Karpas-422 (cell line): ENCODE measurements at regions not wholly inside any gene's neighbourhood (a gene's known extent, or its start where the extent isn't known, plus 50 kb on each side); places are given as distances from the start of the nearest gene placed in this dataset.

Source experiments
- DNase-seq: peaks from one replicate; pipeline ENCODE4 v3.0.0-alpha.2; 2015
- H2AFZ ChIP-seq: fragments of 200-600 bp; sonication (generic); 2 replicates; pipeline ENCODE4 v1.6.1; 2014; ENCODE audit warnings: antibody characterized with exemption, low read length, mixed read lengths
- H3K27ac ChIP-seq: fragments of 200-600 bp; sonication (generic); 2 replicates; pipeline ENCODE4 v1.5.1; 2014; ENCODE audit warnings: mild to moderate bottlenecking, low read length, moderate library complexity
- H3K27me3 ChIP-seq: fragments of 200-600 bp; sonication (generic); 2 replicates; pipeline ENCODE4 v1.6.1; 2014; ENCODE audit warnings: low read length, mixed read lengths
- H3K36me3 ChIP-seq: fragments of 200-600 bp; sonication (generic); 2 replicates; pipeline ENCODE4 v1.6.1; 2014; ENCODE audit warnings: low read length, mixed read lengths; ENCODE audit not compliant: insufficient read depth
- H3K4me1 ChIP-seq: fragments of 200-600 bp; sonication (generic); 2 replicates; pipeline ENCODE4 v1.6.1; 2014; ENCODE audit warnings: mild to moderate bottlenecking, low read length, mixed read lengths
- H3K4me2 ChIP-seq: fragments of 200-600 bp; sonication (generic); 2 replicates; pipeline ENCODE4 v1.6.1; 2014; ENCODE audit warnings: low read length, low read depth, mild to moderate bottlenecking; ENCODE audit not compliant: poor library complexity, severe bottlenecking
- H3K4me3 ChIP-seq: fragments of 200-600 bp; sonication (generic); 2 replicates; pipeline ENCODE4 v1.5.1; 2014; ENCODE audit warnings: mild to moderate bottlenecking, antibody characterized with exemption, low read length, mixed read lengths
- H3K79me2 ChIP-seq: fragments of 200-600 bp; sonication (generic); 2 replicates; pipeline ENCODE4 v1.6.1; 2014; ENCODE audit warnings: mild to moderate bottlenecking, low read length, mixed read lengths
- H3K9ac ChIP-seq: fragments of 200-600 bp; sonication (generic); 2 replicates; pipeline ENCODE4 v1.6.0; 2014; ENCODE audit warnings: low read length
- H3K9me2 ChIP-seq: fragments of 200-600 bp; sonication (generic), shearing (Covaris generic); replicated peaks from 2 replicates; pipeline ENCODE4 v1.6.0; 2014; ENCODE audit warnings: mild to moderate bottlenecking, low read length, moderate library complexity; ENCODE audit not compliant: insufficient read depth
- H3K9me3 ChIP-seq: fragments of 300-700, 200-600 bp; sonication (generic); 2 replicates; pipeline ENCODE4 v1.6.1; 2014; ENCODE audit warnings: low read length, mixed read lengths
- H4K20me1 ChIP-seq: fragments of 200-600 bp; sonication (generic); 2 replicates; pipeline ENCODE4 v1.6.1; 2014; ENCODE audit warnings: mild to moderate bottlenecking, antibody characterized with exemption, low read length, low read depth; ENCODE audit not compliant: insufficient read depth

GRCh38 chr5:2381861-2382260 lies 369.6 kb downstream of the IRX2 start:
- DNase-seq: no peak
- Histone ChIP-seq H3K36me3 (no peaks in the 10 kb centered on the region), H3K4me2 (no peak overlapping the region), H2AFZ (no peak overlapping the region), H4K20me1 (no peaks in the 10 kb centered on the region), H3K9me3 (no peaks in the 10 kb centered on the region), H3K4me1 (no peaks in the 10 kb centered on the region), H3K9ac (no peak overlapping the region), H3K4me3 (no peak overlapping the region), H3K27me3 (no peaks in the 10 kb centered on the region), H3K27ac (no peak overlapping the region), H3K9me2 (no peaks in the 10 kb centered on the region), H3K79me2 (no peaks in the 10 kb centered on the region)

GRCh38 chr5:2381070-2381469 lies 370.4 kb downstream of the IRX2 start:
- H3K4me1 ChIP-seq: no peaks in the 10 kb centered on the region
- no peak overlapping the region for H2AFZ ChIP-seq
- no peak overlapping the region for H3K9ac ChIP-seq
- H3K79me2 ChIP-seq: no peaks in the 10 kb centered on the region
- H3K27ac ChIP-seq: no peak overlapping the region
- no peak for DNase-seq
- no peak overlapping the region for H3K4me3 ChIP-seq
- H4K20me1 ChIP-seq: no peaks in the 10 kb centered on the region
- no peaks in the 10 kb centered on the region for H3K27me3 ChIP-seq
- no peaks in the 10 kb centered on the region for H3K9me2 ChIP-seq
- no peaks in the 10 kb centered on the region for H3K9me3 ChIP-seq
- H3K36me3 ChIP-seq: no peaks in the 10 kb centered on the region
- no peak overlapping the region for H3K4me2 ChIP-seq

GRCh38 chr5:2378976-2379375 lies 372.5 kb downstream of the IRX2 start:
- Histone ChIP-seq H4K20me1 (no peaks in the 10 kb centered on the region), H3K9me3 (no peaks in the 10 kb centered on the region), H3K79me2 (no peaks in the 10 kb centered on the region), H3K4me1 (no peaks in the 10 kb centered on the region), H3K27me3 (no peaks in the 10 kb centered on the region), H2AFZ (no peak overlapping the region), H3K4me2 (no peak overlapping the region), H3K27ac (no peak overlapping the region), H3K36me3 (no peaks in the 10 kb centered on the region), H3K9me2 (no peaks in the 10 kb centered on the region), H3K4me3 (no peak overlapping the region), H3K9ac (no peak overlapping the region)
- no peak for DNase-seq

- no peak overlapping the region for H3K9ac ChIP-seq
- H3K4me2 ChIP-seq: no peak overlapping the region
- H3K27me3 ChIP-seq: no peaks in the 10 kb centered on the region
- H2AFZ ChIP-seq: no peak overlapping the region
- no peaks in the 10 kb centered on the region for H3K36me3 ChIP-seq
- H4K20me1 ChIP-seq: no peaks in the 10 kb centered on the region
- no peaks in the 10 kb centered on the region for H3K4me1 ChIP-seq
- DNase-seq: no peak
- no peaks in the 10 kb centered on the region for H3K9me3 ChIP-seq
- no peaks in the 10 kb centered on the region for H3K9me2 ChIP-seq
- no peak overlapping the region for H3K27ac ChIP-seq
- no peak overlapping the region for H3K4me3 ChIP-seq
- H3K79me2 ChIP-seq: no peaks in the 10 kb centered on the region
Measured at GRCh38 chr5:2378108-2378507, 373.4 kb downstream of the IRX2 start.

GRCh38 chr5:2376486-2376885 lies 375.0 kb downstream of the IRX2 start:
- Histone ChIP-seq H3K9ac (no peak overlapping the region), H4K20me1 (no peaks in the 10 kb centered on the region), H3K9me2 (no peaks in the 10 kb centered on the region), H3K27ac (no peak overlapping the region), H3K4me3 (no peak overlapping the region), H2AFZ (no peak overlapping the region), H3K4me1 (no peaks in the 10 kb centered on the region), H3K27me3 (no peaks in the 10 kb centered on the region), H3K4me2 (no peak overlapping the region), H3K9me3 (peaks cover 3% of the 10 kb centered on the region; the same call in 1 of the 2 replicates), H3K79me2 (no peaks in the 10 kb centered on the region), H3K36me3 (no peaks in the 10 kb centered on the region)
- no peak for DNase-seq

GRCh38 chr5:2375757-2376250 lies 375.7 kb downstream of the IRX2 start:
- no peaks in the 10 kb centered on the region for H3K36me3 ChIP-seq
- no peak overlapping the region for H2AFZ ChIP-seq
- no peak overlapping the region for H3K4me2 ChIP-seq
- no peak overlapping the region for H3K9ac ChIP-seq
- H3K79me2 ChIP-seq: no peaks in the 10 kb centered on the region
- H3K4me3 ChIP-seq: no peak overlapping the region
- no peaks in the 10 kb centered on the region for H3K9me2 ChIP-seq
- H3K9me3 ChIP-seq: peaks cover 3% of the 10 kb centered on the region; the same call in 1 of the 2 replicates
- no peaks in the 10 kb centered on the region for H4K20me1 ChIP-seq
- H3K27me3 ChIP-seq: no peaks in the 10 kb centered on the region
- H3K27ac ChIP-seq: no peak overlapping the region
- DNase-seq: no peak
- no peaks in the 10 kb centered on the region for H3K4me1 ChIP-seq

- no peaks in the 10 kb centered on the region for H3K36me3 ChIP-seq
- no peak overlapping the region for H3K9ac ChIP-seq
- no peaks in the 10 kb centered on the region for H3K9me2 ChIP-seq
- H3K9me3 ChIP-seq: peaks cover 3% of the 10 kb centered on the region; the same call in 1 of the 2 replicates
- H4K20me1 ChIP-seq: no peaks in the 10 kb centered on the region
- DNase-seq: no peak
- H2AFZ ChIP-seq: no peak overlapping the region
- no peaks in the 10 kb centered on the region for H3K4me1 ChIP-seq
- H3K4me3 ChIP-seq: no peak overlapping the region
- H3K27me3 ChIP-seq: no peaks in the 10 kb centered on the region
- H3K79me2 ChIP-seq: no peaks in the 10 kb centered on the region
- H3K4me2 ChIP-seq: no peak overlapping the region
- no peak overlapping the region for H3K27ac ChIP-seq
Measured at GRCh38 chr5:2375291-2375690, 376.2 kb downstream of the IRX2 start.

- Histone ChIP-seq H3K4me1 (no peaks in the 10 kb centered on the region), H3K9me3 (peaks cover 3% of the 10 kb centered on the region; the same call in 1 of the 2 replicates), H3K9ac (no peak overlapping the region), H3K27me3 (no peaks in the 10 kb centered on the region), H4K20me1 (no peaks in the 10 kb centered on the region), H3K4me3 (no peak overlapping the region), H2AFZ (no peak overlapping the region), H3K79me2 (no peaks in the 10 kb centered on the region), H3K36me3 (no peaks in the 10 kb centered on the region), H3K27ac (no peak overlapping the region), H3K9me2 (no peaks in the 10 kb centered on the region), H3K4me2 (no peak overlapping the region)
- no peak for DNase-seq
Measured at GRCh38 chr5:2374703-2375102, 376.8 kb downstream of the IRX2 start.

GRCh38 chr5:2373631-2374030 lies 377.8 kb downstream of the IRX2 start:
- H4K20me1 ChIP-seq: no peaks in the 10 kb centered on the region
- DNase-seq: no peak
- H3K27me3 ChIP-seq: no peaks in the 10 kb centered on the region
- H3K4me2 ChIP-seq: no peak overlapping the region
- no peak overlapping the region for H2AFZ ChIP-seq
- H3K27ac ChIP-seq: no peak overlapping the region
- no peaks in the 10 kb centered on the region for H3K79me2 ChIP-seq
- H3K9me3 ChIP-seq: peaks cover 6% of the 10 kb centered on the region; the same call in 1 of the 2 replicates
- no peaks in the 10 kb centered on the region for H3K4me1 ChIP-seq
- no peak overlapping the region for H3K9ac ChIP-seq
- H3K36me3 ChIP-seq: no peaks in the 10 kb centered on the region
- no peaks in the 10 kb centered on the region for H3K9me2 ChIP-seq
- H3K4me3 ChIP-seq: no peak overlapping the region
